NOMO-1 treated with DMSO at 0.1 percent for 48 hours (cell line): ENCODE measurements at regions not wholly inside any gene's neighbourhood (a gene's known extent, or its start where the extent isn't known, plus 50 kb on each side); places are given as distances from the start of the nearest gene placed in this dataset.
"Not testable (repeated sequence)": the region's sequence is repeated elsewhere in the genome, so short reads cannot be mapped to it uniquely, and the experiment has no call there.

Experiments
- DNase-seq: peaks from one replicate; lab custom pipeline; 2025; ENCODE audit not compliant: unreplicated experiment; lab: John Stamatoyannopoulos, UW

GRCh38 chr2:95685513-95685912 lies 93.7 kb downstream of the TRIM43 start:
- DNase-seq, result no peak

DNA sequence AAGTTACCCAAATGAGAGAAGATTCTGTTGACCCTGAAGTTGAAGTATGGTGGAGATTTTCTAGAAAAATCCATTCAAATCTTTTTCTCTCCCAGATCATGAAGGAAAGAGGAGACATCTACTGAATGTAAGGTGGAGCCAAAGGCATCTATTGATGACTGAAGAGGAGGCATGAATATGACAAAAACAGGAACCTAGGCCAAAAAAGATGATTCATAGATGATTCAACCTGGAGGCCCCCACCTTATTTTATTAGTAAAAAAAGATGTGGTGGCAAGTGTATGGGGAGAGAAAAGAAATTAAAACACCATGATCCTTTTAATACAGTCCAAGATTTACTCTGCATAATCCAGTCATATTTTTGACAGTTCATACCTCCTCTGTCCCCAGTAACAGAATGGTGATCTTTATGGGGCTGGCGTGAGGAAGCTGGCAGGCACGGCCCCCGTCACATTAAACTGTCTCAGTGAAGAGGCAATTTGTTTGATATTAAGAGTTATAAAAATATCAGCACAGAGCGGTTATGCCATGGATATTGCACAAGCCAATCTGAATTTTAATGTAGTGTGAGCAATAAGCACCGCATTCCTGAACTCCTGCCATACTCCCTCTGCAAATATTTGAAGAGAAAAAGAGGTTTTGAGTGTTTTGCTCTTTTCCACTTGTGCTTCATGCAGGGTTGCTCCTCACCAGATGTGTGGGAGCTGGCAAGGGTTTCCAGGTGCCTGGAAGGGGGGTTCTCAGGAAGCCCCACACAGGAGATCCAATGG lies 94.4 kb downstream of the TRIM43 start:
- not testable (repeated sequence) for DNase-seq

- DNase-seq, result not testable (repeated sequence)
Measured at GRCh38 chr2:95687852-95688251, 96.1 kb downstream of the TRIM43 start.

DNA sequence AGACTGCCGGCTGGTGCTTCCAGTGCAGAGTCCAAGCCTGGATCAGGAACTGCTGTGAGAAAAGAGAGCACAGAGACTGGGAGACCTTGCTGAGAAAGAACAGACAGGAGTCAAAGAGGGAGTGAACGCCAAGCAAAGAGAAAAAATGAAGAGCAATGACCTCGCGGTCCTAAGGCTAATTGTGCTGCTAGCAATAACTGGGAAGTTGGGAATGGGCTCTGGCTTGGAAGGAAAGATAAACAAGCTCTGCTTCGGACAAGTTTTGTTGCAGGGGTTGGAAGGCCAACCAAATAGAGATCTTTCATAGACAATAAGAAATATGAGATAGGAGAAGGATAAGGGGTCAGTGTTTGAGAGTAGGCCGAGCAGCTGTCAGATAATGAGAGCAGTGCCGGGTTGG lies 99.4 kb downstream of the TRIM43 start:
- DNase-seq, result not testable (repeated sequence)

DNA sequence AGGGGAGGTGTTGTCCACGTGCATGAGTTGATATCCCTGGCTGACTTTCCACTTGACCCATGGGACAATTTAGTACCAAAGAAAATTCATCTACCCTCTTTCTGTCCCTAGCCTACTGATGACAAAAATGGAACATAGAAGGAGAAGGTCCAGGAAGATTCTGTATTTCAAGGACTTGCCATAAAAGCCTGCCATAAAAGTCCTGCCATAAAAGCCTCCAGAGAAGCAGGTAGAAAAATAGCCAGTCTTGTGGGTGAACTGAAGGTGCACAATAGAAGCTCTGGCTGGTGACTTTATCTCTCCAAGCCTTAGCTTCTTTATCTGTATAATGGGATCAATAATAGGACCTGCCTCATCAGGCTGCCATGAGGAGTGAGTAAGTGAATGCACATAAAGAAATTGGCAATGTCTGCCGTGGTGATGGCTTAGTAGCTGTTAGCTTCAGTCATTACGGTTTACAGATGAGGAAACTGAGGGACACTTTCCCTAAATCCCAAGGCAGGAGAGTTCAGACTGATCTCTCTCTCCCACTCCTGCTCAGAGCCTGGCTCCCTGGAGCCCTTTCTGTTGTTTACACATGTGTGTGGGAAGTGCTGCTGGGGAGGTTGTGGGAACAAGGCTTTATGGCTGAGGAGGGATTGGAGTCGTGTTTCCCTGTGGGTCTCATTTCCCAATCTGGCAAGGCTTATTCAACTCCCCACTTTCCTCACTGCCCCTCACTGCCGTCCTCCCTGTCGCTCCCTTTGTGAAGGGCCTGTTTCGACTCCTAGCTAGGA lies 101.5 kb downstream of the TRIM43 start:
- DNase-seq, result not testable (repeated sequence)

DNA sequence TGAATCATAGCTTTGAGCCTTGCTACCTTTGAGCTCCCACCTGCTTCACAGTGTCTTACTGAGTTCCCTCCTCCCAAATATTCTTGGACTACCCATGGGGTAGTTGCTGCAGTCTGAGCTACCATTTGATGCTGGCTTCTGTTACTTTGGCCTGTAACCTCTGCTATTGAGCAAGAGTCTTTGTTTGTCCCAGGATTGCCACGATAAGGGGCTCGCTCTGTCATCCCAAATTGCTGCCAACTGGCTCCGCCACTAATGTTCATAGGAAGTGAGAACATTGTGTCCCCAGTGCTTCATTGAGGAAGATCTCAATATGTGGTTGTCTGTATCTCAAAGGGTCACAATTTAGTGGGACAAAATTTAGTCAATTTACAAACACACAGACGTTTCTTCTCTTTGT lies 103.8 kb downstream of the TRIM43 start:
- DNase-seq, result no peak

DNA sequence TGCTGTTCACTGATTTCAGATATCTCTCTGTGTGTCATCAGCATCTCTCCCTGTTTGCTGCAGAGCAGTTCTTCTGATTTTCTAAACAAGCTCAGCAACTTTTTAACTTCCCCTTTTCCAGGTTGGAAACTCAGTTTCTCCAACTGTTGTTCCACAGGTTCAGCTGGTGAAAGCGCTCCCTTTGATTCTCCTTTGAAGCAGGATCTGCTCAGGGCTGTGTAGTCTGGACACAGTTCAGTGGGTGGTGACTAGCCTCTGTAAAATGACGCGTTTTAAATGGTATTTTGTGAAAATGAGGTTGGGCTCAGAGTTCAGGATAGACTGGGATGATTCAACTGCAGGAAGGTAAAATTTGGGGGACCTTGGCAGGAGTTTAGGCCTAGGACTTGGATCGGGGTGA lies 106.3 kb downstream of the TRIM43 start:
- no peak for DNase-seq

DNA sequence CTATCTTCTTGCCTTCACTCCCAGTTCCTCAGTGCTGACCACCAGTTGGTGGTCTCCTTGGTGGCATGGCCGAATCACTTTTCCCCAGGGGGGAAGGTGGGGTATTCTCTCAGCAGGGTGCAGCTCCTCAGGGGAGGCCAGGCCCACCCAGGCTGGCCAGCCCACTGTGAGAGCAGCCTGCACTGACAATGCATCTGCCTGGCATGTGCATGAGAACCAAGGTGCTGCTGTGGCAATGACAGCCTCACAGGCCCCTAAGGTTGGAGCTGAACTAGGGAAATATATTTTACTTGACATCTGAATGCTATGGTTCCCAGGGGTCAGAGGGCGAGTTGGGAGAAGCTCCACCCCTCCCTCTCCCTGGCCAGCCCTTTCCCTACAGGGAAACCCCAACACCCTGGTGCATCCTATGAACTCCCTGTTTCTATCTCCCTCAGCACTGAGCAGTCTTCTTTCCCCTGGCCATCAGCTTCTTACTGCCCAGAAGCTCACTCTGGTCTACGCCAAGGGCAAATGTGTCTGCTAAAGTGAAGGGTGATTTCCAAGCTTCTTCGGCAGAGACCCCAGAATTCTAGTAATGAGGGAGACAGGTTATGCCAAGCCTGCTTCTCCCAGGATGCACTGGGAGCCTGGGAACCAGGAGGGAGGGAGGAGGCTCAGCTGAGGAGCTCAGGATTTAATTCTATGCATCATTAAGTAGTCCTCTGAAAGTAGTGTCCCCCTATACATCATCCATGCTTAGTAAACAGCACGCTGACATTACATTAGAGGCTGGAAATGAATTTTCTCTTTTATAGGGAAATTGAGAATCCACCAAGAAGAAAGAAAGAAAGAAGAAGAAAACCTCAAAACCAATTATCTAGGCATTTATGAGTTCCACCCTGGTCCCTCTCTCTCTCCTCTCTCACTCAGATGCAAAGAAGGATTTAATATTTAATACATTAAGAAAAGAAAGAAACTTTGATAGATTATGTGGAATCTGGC lies 107.7 kb downstream of the TRIM43 start:
- not testable (repeated sequence) for DNase-seq

DNA sequence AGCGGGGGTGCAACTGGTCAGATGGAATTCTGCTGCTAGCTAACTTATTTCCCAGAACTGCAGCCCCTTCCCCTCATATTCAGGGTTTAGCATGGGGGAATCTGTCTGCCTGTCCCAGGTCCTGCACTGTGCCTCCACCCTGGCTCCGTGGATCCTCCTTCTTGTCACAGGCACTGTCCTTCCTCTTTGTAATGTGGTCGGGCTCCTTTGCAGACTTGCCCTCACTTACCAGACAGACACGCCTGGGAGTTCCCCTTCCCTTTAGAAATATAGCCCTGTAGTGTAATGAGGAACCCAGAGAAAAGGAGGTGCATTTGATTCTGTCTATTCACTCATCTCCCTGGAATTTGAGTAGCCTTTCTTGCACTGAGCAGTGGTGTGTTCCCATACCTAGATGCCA lies 108.7 kb downstream of the TRIM43 start:
- DNase-seq, result peak; percentile 66

DNA sequence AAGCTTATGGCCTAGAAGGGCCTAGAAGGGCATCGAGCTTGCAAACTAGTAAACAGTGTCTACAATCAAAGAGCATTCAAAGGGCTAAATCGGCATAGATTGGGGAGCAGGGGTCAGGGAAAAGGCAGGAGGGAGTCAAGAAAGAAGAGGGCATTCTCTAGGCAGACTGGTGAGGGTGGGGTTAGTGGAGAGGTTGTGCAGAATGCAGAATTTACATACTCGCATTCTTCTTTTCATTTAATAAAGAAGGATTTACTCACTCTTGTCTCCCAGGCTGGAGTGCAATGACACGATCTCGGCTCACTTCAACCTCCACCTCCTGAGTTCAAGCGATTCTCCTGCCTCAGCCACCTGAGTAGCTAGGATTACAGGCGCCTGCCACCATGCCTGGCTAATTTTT lies 110.7 kb downstream of the TRIM43 start:
- DNase-seq, result no peak

DNA sequence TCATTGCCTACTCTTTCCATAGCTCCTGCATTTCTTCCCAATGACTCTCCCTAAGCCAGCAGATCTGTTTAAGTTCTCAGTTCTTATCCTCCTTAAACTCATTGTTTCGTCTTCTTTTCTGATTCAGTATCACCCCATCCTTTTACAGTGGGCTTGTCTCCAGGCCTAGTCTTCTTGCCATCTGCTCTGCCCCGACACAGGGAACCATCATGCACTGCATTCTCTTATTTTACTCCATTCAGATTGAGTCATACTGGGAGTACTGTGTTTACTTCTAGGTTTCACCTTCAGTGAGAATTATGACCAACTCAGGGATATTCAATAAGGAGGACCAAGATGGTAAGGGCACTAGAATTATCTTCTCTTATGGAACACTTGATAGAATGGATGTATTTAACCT lies 115.4 kb downstream of the TRIM43 start:
- DNase-seq, result not testable (repeated sequence)

DNA sequence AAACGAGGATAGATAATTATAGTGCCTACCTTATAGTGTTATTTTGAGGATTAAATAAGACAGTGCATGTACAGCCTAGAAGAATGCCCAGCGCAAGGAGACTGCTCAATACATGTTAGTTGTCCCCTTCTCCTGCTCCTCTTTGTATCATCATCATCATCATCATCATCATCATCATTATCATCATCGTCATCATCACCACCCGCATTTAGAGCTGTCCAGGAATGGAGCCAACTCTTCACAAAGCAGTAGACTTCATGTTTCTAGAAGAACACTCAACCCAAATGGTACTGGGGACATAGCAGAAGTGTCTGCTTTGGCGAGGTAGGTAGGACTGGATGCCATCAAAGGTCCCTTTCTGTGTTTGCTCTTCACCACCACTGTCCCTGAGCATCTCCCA lies 116.0 kb downstream of the TRIM43 start:
- DNase-seq, result no peak

DNA sequence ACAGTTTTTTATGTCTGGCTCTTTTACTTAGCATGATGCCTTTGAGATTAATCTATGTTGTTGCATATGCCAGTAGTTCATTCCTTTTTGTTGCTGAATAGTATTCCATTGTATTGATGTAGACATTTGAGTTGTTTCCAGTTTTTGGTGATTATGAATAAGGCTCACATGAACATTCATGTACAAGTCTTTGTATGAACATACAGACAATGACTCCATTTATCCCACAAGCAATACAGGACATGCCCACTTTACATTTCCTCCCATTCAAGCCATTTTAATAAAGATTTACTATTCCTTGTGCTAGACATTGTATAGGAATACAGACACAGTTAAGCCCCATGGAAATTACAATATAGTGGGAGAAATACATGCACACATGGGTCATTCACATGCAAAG lies 118.0 kb downstream of the TRIM43 start:
- no peak for DNase-seq

GRCh38 chr2:95713470-95714177 lies 121.8 kb downstream of the TRIM43 start:
- not testable (repeated sequence) for DNase-seq

DNA sequence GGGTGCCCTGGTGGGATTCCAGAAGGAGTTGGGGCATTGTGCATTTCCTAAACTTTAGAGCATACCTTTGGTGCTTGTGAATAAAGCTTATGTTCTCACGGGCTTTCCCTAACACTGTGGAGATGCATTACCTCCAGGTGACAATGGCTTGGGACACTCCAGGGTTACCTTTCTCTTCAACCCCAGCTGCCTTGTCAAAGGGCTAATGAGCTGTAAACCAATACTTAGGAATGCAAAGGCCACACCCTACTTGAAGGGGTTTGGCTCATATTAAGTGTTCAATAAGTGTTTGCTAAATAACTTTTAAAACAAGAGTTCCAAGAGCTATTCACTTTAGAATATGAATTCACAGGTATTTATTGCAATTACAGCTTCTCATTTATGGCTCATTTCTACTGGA lies 122.6 kb downstream of the TRIM43 start:
- not testable (repeated sequence) for DNase-seq

GRCh38 chr2:95719473-95720060 lies 127.8 kb downstream of the TRIM43 start:
- DNase-seq, result no peak

- DNase-seq, result no peak
Measured at GRCh38 chr2:95721726-95722125, 129.9 kb downstream of the TRIM43 start.

GRCh38 chr2:95722131-95722697 lies 130.4 kb downstream of the TRIM43 start:
- DNase-seq, result no peak

- DNase-seq, result not testable (repeated sequence)
Measured at GRCh38 chr2:95723627-95724210, 131.9 kb downstream of the TRIM43 start.
